ENCODE measurements at regions not wholly inside any gene's neighbourhood (a gene's known extent, or its start where the extent isn't known, plus 50 kb on each side); places are given as distances from the start of the nearest gene placed in this dataset.
"Not testable (repeated sequence)": the region's sequence is repeated elsewhere in the genome, so short reads cannot be mapped to it uniquely, and the experiment has no call there.

DNA sequence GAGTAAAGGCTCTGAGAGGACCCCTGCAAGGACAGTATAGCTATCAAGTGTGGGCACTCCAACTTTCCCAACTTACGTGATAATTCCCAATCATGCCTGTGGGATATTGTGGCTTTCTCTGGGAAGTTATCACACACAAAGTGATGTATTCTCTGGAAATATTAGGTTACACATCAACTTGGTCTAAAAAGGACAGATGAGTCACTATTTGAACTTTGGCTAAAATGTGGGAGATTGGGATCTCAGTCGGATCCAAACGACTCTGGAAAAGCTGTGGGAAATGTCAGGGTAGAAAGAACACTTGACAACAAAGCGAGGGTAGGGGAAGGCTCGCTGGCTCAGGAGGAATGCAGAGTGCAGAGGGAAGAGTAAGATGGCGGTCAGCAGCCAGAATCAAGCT is 1048.9 kb downstream of the BCL11B start (continued):
- no peak for TF ChIP-seq ZNF660 (tag by site-specific recombination; IDR thresholded peaks at IDR 0.05)
- TF ChIP-seq, protein P1, sequence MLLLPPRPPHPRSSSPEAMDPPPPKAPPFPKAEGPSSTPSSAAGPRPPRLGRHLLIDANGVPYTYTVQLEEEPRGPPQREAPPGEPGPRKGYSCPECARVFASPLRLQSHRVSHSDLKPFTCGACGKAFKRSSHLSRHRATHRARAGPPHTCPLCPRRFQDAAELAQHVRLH (tag by site-specific recombination; IDR thresholded peaks at IDR 0.05), result no peak
- no peak for TF ChIP-seq KLF8 (tag by site-specific recombination; IDR thresholded peaks at IDR 0.05)
- TF ChIP-seq, protein P2, sequence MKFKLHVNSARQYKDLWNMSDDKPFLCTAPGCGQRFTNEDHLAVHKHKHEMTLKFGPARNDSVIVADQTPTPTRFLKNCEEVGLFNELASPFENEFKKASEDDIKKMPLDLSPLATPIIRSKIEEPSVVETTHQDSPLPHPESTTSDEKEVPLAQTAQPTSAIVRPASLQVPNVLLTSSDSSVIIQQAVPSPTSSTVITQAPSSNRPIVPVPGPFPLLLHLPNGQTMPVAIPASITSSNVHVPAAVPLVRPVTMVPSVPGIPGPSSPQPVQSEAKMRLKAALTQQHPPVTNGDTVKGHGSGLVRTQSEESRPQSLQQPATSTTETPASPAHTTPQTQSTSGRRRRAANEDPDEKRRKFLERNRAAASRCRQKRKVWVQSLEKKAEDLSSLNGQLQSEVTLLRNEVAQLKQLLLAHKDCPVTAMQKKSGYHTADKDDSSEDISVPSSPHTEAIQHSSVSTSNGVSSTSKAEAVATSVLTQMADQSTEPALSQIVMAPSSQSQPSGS (tag by site-specific recombination; IDR thresholded peaks at IDR 0.05; ENCODE audit: low read depth), result no peak

DNA sequence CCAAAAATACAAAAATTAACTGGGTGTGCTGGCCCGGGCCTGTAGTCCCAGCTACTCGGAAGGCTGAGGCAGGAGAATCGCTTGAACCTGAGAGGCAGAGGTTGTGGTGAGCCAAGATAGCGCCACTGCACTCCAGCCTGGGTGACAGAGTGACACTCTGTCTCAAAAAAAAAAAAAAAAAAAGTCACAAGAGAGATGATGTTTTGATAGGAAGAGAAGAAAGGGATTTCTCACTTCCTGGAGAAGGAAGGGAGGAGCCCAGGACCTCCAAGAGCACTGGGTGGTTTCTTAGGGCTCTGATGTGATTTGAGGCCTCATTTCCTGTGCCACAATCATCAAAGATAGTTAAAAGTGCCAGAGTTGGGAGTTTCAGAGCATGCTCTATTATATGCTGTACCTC is 1048.3 kb downstream of the BCL11B start:
- H3K4me3 ChIP-seq (ENCODE audit: low read depth, low read length); H3K36me3 ChIP-seq (ENCODE audit: control insufficient read depth in 2 of 2, insufficient read depth in 1 of 2, low read length in 2 of 2); POLR2A ChIA-PET; CTCF ChIA-PET; H3K4me1 ChIP-seq (ENCODE audit: control insufficient read depth, insufficient read depth, low read length); H3K27ac ChIP-seq (ENCODE audit: extremely low read depth, low read depth, low read length); H3K9me3 ChIP-seq (ENCODE audit: control insufficient read depth, insufficient read depth, low read depth, low read length): not testable (repeated sequence)

DNA sequence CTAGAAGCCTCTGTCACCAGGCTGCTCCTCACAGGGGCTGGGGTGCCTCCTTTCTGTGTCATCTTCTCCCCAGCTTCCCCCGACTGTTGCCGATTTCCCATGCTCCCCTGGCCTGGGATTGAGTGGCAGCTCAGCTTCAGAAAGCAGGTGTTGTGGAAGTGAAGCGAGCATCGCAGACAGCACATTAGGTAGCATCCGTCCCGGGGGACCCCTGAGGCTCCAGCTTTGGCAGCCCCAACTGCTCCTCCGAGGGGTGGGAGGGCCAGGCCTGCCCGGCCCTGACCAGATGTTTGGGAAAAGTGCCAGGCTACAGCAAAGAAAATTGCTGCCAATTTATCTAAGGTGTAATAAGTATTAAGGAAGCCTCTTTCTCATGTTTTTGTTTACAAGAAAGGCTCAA is 1045.6 kb downstream of the BCL11B start:
- TF ChIP-seq ZBTB7A (tag by site-specific recombination; IDR thresholded peaks at IDR 0.05; ENCODE audit: low read depth) (no peak), ZNF76 (tag by site-specific recombination; IDR thresholded peaks at IDR 0.05; ENCODE audit: borderline replicate concordance, low read depth) (no peak), ZNF658 (tag by site-specific recombination; IDR thresholded peaks at IDR 0.05) (no peak), SETDB1 (IDR thresholded peaks at IDR 0.05; ENCODE audit: insufficient read length, low read length) (no peak), ZNF341 (tag by site-specific recombination; IDR thresholded peaks at IDR 0.05; ENCODE audit: low read depth) (no peak), ZBTB20 (tag by site-specific recombination; IDR thresholded peaks at IDR 0.05) (no peak), KLF7 (tag by site-specific recombination; IDR thresholded peaks at IDR 0.05; ENCODE audit: borderline replicate concordance) (no peak), SALL2 (tag by site-specific recombination; IDR thresholded peaks at IDR 0.05; ENCODE audit: borderline replicate concordance) (no peak), ZNF366 (tag by site-specific recombination; conservative IDR thresholded peaks at IDR 0.05) (no peak), ZNF501 (tag by site-specific recombination; IDR thresholded peaks at IDR 0.05) (no peak), ZNF555 (tag by site-specific recombination; conservative IDR thresholded peaks at IDR 0.05) (no peak), KLF1 (tag by site-specific recombination; IDR thresholded peaks at IDR 0.05) (no peak), ZXDB (tag by site-specific recombination; IDR thresholded peaks at IDR 0.05) (no peak), ZNF510 (tag by site-specific recombination; IDR thresholded peaks at IDR 0.05; ENCODE audit: insufficient replicate concordance) (no peak), RBAK (tag by site-specific recombination; IDR thresholded peaks at IDR 0.05) (no peak), ZFP69B (tag by site-specific recombination; IDR thresholded peaks at IDR 0.05) (no peak)
- TF ChIP-seq, protein P3, sequence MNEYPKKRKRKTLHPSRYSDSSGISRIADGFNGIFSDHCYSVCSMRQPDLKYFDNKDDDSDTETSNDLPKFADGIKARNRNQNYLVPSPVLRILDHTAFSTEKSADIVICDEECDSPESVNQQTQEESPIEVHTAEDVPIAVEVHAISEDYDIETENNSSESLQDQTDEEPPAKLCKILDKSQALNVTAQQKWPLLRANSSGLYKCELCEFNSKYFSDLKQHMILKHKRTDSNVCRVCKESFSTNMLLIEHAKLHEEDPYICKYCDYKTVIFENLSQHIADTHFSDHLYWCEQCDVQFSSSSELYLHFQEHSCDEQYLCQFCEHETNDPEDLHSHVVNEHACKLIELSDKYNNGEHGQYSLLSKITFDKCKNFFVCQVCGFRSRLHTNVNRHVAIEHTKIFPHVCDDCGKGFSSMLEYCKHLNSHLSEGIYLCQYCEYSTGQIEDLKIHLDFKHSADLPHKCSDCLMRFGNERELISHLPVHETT (tag by site-specific recombination; IDR thresholded peaks at IDR 0.05), result no peak
- TF ChIP-seq, protein P4, sequence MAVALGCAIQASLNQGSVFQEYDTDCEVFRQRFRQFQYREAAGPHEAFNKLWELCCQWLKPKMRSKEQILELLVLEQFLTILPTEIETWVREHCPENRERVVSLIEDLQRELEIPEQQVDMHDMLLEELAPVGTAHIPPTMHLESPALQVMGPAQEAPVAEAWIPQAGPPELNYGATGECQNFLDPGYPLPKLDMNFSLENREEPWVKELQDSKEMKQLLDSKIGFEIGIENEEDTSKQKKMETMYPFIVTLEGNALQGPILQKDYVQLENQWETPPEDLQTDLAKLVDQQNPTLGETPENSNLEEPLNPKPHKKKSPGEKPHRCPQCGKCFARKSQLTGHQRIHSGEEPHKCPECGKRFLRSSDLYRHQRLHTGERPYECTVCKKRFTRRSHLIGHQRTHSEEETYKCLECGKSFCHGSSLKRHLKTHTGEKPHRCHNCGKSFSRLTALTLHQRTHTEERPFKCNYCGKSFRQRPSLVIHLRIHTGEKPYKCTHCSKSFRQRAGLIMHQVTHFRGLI (tag by site-specific recombination; IDR thresholded peaks at IDR 0.05), result no peak
- TF ChIP-seq, protein P5, sequence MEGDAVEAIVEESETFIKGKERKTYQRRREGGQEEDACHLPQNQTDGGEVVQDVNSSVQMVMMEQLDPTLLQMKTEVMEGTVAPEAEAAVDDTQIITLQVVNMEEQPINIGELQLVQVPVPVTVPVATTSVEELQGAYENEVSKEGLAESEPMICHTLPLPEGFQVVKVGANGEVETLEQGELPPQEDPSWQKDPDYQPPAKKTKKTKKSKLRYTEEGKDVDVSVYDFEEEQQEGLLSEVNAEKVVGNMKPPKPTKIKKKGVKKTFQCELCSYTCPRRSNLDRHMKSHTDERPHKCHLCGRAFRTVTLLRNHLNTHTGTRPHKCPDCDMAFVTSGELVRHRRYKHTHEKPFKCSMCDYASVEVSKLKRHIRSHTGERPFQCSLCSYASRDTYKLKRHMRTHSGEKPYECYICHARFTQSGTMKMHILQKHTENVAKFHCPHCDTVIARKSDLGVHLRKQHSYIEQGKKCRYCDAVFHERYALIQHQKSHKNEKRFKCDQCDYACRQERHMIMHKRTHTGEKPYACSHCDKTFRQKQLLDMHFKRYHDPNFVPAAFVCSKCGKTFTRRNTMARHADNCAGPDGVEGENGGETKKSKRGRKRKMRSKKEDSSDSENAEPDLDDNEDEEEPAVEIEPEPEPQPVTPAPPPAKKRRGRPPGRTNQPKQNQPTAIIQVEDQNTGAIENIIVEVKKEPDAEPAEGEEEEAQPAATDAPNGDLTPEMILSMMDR (tag by site-specific recombination; IDR thresholded peaks at IDR 0.05), result no peak
- H3K4me1 ChIP-seq (ENCODE audit: control insufficient read depth, insufficient read depth, low read length), result no peaks in the 10 kb centered on the region
- POLR2A ChIA-PET, result no interaction called here
- H3K27ac ChIP-seq (ENCODE audit: extremely low read depth, low read depth, low read length), result no peak overlapping the region
- no peaks in the 10 kb centered on the region for H3K9me3 ChIP-seq (ENCODE audit: control insufficient read depth, insufficient read depth, low read depth, low read length)
- CTCF ChIA-PET, result interaction anchor here (0.7 kb wide), 1 partner anchor 300 kb away, joined by 3 read pairs; no protein-coding TSS in a partner anchor
- no peaks in the 10 kb centered on the region for H3K36me3 ChIP-seq (ENCODE audit: control insufficient read depth in 2 of 2, insufficient read depth in 1 of 2, low read length in 2 of 2)
- no peak overlapping the region for H3K4me3 ChIP-seq (ENCODE audit: low read depth, low read length)
